HCT116 (cell line): ENCODE measurements at regions not wholly inside any gene's neighbourhood (a gene's known extent, or its start where the extent isn't known, plus 50 kb on each side); places are given as distances from the start of the nearest gene placed in this dataset.

Experiments used
- ATAC-seq: fragments of 200-7000 bp; cut with Tn5 transposase; 2 replicates; pipeline ENCODE4 v1.9.1; 2020; ENCODE audit warnings: mild to moderate bottlenecking, moderate library complexity
- BruUV-seq: library from RNA; stranded (reverse); fragments of 400-500 nt; replicated peaks from 2 replicates; lab custom pipeline; 2021; lab: Mats Ljungman, UMichigan
- CTCF ChIA-PET: fragments of 300-600 bp; sonication (Branson Sonifier 250); formaldehyde crosslinking; loops from one replicate; lab custom pipeline; 2021; ENCODE audit warnings: antibody characterized with exemption; lab: Charles Lee
- POLR2A ChIA-PET: fragments of 300-600, 350-600 bp; sonication (Branson Sonifier 250); formaldehyde crosslinking; loops from one replicate; lab custom pipeline; 2021; ENCODE audit warnings: antibody characterized with exemption; lab: Charles Lee
- RAD21 ChIA-PET, 2 experiments: fragments of 300-600 bp; sonication (Branson Sonifier 250); formaldehyde crosslinking; loops; one replicate each; lab custom pipeline; 2023; ENCODE audit warnings: low total read pairs in 2 of 2; ENCODE audit not compliant: uncharacterized antibody in 2 of 2, unreplicated experiment in 2 of 2, low non-redundant PET in 1 of 2; lab: Charles Lee
- DNase-seq: peaks from one replicate; pipeline ENCODE4 v3.0.0-alpha.2; 2010; ENCODE audit warnings: low read depth, low spot score
- H2AFZ ChIP-seq: fragments of 200-600 bp; shearing (Covaris generic), sonication (generic); 2 replicates; pipeline ENCODE4 v1.6.1; 2017; ENCODE audit warnings: low read depth, mixed run types, mixed read lengths, antibody characterized with exemption, low read length; ENCODE audit not compliant: poor library complexity, severe bottlenecking
- H3K27ac ChIP-seq: 2 replicates; pipeline ENCODE4 v1.5.1; 2012; ENCODE audit warnings: low read depth, low read length
- H3K27me3 ChIP-seq: fragments of 200-600 bp; sonication (generic); 2 replicates; pipeline ENCODE4 v1.6.1; 2016; ENCODE audit warnings: mixed run types, low read length, mixed read lengths; ENCODE audit not compliant: insufficient read depth
- H3K36me3 ChIP-seq, 2 experiments: fragments of 200-500 bp in 1 of 2; fragments of 200-600 bp in 1 of 2; sonication (Bioruptor generic) in 1 of 2; sonication (generic) in 1 of 2; 2 replicates each; pipeline versions ENCODE4 v1.5.1 to v1.6.1; 2014 to 2016; ENCODE audit warnings: low read length in 2 of 2, inconsistent platforms in 1 of 2, mixed read lengths in 1 of 2, mixed run types in 1 of 2; ENCODE audit not compliant: insufficient read depth in 2 of 2, control insufficient read depth in 1 of 2
- H3K4me1 ChIP-seq, 2 experiments: fragments of 200-600 bp in 1 of 2; sonication (generic) in 1 of 2; 2 replicates each; pipeline versions ENCODE4 v1.5.1 to v1.6.1; 2012 to 2017; ENCODE audit warnings: low read length in 2 of 2, inconsistent platforms in 1 of 2, mild to moderate bottlenecking in 1 of 2, mixed read lengths in 1 of 2, mixed run types in 1 of 2, moderate library complexity in 1 of 2; ENCODE audit not compliant: insufficient read depth in 2 of 2, control insufficient read depth in 1 of 2
- H3K4me2 ChIP-seq: fragments of 200-600 bp; sonication (generic); 2 replicates; pipeline ENCODE4 v1.6.1; 2017; ENCODE audit warnings: mixed run types, low read length, mixed read lengths
- H3K4me3 ChIP-seq, 2 experiments: fragments of 200-600 bp in 1 of 2; sonication (generic) in 1 of 2; replicated peaks in 1 of 2; 2 replicates each; pipeline ENCODE4 v1.5.1; 2011 to 2016; ENCODE audit warnings: low read length in 2 of 2, control low read depth in 1 of 2, low read depth in 1 of 2, mild to moderate bottlenecking in 1 of 2, mixed read lengths in 1 of 2, mixed run types in 1 of 2
- H3K79me2 ChIP-seq: fragments of 200-600 bp; sonication (generic); 2 replicates; pipeline ENCODE4 v1.6.1; 2017; ENCODE audit warnings: mild to moderate bottlenecking, mixed run types, low read length, moderate library complexity, mixed read lengths; ENCODE audit not compliant: insufficient read depth
- H3K9ac ChIP-seq: fragments of 200-600 bp; sonication (generic); 2 replicates; pipeline ENCODE4 v1.6.1; 2016; ENCODE audit warnings: low read length, mixed read lengths
- H3K9me2 ChIP-seq: fragments of 200-600 bp; sonication (generic), shearing (Covaris generic); 2 replicates; pipeline ENCODE4 v1.6.1; 2017; ENCODE audit warnings: mixed run types, mild to moderate bottlenecking, moderate library complexity; ENCODE audit not compliant: insufficient read depth
- H3K9me3 ChIP-seq, 2 experiments: fragments of 200-500 bp in 1 of 2; fragments of 200-600 bp in 1 of 2; sonication (Bioruptor generic) in 1 of 2; sonication (generic) in 1 of 2; 2 replicates each; pipeline ENCODE4 v1.6.1; 2014 to 2017; ENCODE audit warnings: low read length in 2 of 2, mixed read lengths in 2 of 2, inconsistent platforms in 1 of 2, low read depth in 1 of 2, mild to moderate bottlenecking in 1 of 2, mixed run types in 1 of 2, moderate library complexity in 1 of 2; ENCODE audit not compliant: control insufficient read depth in 1 of 2, insufficient read depth in 1 of 2
- H4K20me1 ChIP-seq: fragments of 200-600 bp; sonication (generic), shearing (Covaris generic); 2 replicates; pipeline ENCODE4 v1.6.1; 2017; ENCODE audit warnings: mixed run types, mild to moderate bottlenecking, moderate library complexity; ENCODE audit not compliant: insufficient read depth
- CBX3 ChIP-seq: IDR thresholded peaks from 2 replicates; pipeline ENCODE4 v1.6.1; 2012; ENCODE audit warnings: low read depth
- CEBPB ChIP-seq: IDR thresholded peaks from 2 replicates; pipeline ENCODE4 v1.6.1; 2012; ENCODE audit warnings: low read depth
- ELF1 ChIP-seq: IDR thresholded peaks from 2 replicates; pipeline ENCODE4 v1.6.1; 2012; ENCODE audit warnings: low read depth, borderline replicate concordance
- EZH2phosphoT487 ChIP-seq: fragments of 200-600 bp; IDR thresholded peaks from 2 replicates; pipeline ENCODE4 v1.6.1; 2018; ENCODE audit warnings: antibody characterized with exemption, borderline replicate concordance
- FOSL1 ChIP-seq: IDR thresholded peaks from 2 replicates; pipeline ENCODE4 v1.6.1; 2012; ENCODE audit warnings: low read depth
- JUND ChIP-seq: IDR thresholded peaks from 2 replicates; pipeline ENCODE4 v1.6.1; 2012
- SP1 ChIP-seq: IDR thresholded peaks from 2 replicates; pipeline ENCODE4 v1.6.1; 2012; ENCODE audit warnings: low read depth
- SRF ChIP-seq: IDR thresholded peaks from 2 replicates; pipeline ENCODE4 v1.6.1; 2012; ENCODE audit warnings: low read depth
- TCF7L2 ChIP-seq: IDR thresholded peaks from 2 replicates; pipeline ENCODE4 v1.7.0; 2011; ENCODE audit warnings: borderline replicate concordance, inconsistent platforms; ENCODE audit not compliant: insufficient read depth, insufficient read length; ENCODE audit errors: extremely low read depth
- YY1 ChIP-seq: IDR thresholded peaks from 2 replicates; pipeline ENCODE4 v1.6.1; 2011; ENCODE audit warnings: low read length, low read depth, moderate library complexity, mild to moderate bottlenecking; ENCODE audit not compliant: insufficient replicate concordance; ENCODE audit errors: extremely low read depth
- ZFX ChIP-seq: fragments of 450-650 bp; IDR thresholded peaks from 2 replicates; pipeline ENCODE4 v1.6.1; 2017
- ZNF274 ChIP-seq: fragments of 200-500 bp; sonication (Bioruptor generic); IDR thresholded peaks from 2 replicates; pipeline ENCODE4 v1.6.1; 2014; ENCODE audit warnings: mild to moderate bottlenecking, low read depth, low read length, inconsistent platforms
- intact Hi-C: fragments of 100-400 bp; cut with micrococcal nuclease; formaldehyde crosslinking; loops from 2 replicates; pipeline ENCODE4 v1.10.0; 2022
- TF ChIP-seq, protein P1 (sequence below): IDR thresholded peaks from 2 replicates; pipeline ENCODE4 v1.6.1; 2012
- TF ChIP-seq, protein P2 (sequence below): IDR thresholded peaks from 2 replicates; pipeline ENCODE4 v1.6.1; 2012
- TF ChIP-seq, protein P3 (sequence below), 3 experiments: fragments of 200-600 bp in 1 of 3; sonication (generic) in 1 of 3; IDR thresholded peaks in 2 of 3; conservative IDR thresholded peaks in 1 of 3; 2 replicates each; pipeline ENCODE4 v1.5.1; 2012 to 2017; ENCODE audit warnings: low read depth in 2 of 3, low read length in 2 of 3, antibody characterized with exemption in 1 of 3, borderline replicate concordance in 1 of 3, control low read depth in 1 of 3, mild to moderate bottlenecking in 1 of 3, mixed read lengths in 1 of 3, mixed run types in 1 of 3, moderate library complexity in 1 of 3; ENCODE audit not compliant: insufficient read depth in 1 of 3
- TF ChIP-seq, protein P4 (sequence below): IDR thresholded peaks from 2 replicates; pipeline ENCODE4 v1.6.1; 2011; ENCODE audit warnings: mild to moderate bottlenecking, low read length, moderate library complexity; ENCODE audit not compliant: insufficient replicate concordance; ENCODE audit errors: extremely low read depth

DNA sequence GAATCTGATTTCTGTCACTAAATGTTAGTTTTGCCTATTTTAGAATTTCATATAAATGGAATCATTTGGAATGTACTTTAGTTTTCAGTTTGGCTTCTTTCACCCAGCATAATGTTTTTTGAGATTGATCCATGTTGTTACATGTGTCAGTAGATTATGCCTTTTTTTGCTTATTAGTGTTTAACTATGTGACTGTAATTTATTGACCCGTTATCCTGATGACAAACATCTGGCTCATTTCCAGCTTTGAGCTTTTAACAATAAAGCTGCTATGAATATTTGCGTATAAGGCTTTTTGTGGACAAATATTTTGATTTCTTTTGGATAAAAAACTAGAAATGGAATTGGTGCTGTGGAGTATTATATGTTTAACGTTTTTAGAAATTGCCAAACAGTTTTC is 254.5 kb upstream of the CFAP20DC start (continued):
- TF ChIP-seq YY1, result no peak
- TF ChIP-seq, all 23 proteins: peak for 0

DNA sequence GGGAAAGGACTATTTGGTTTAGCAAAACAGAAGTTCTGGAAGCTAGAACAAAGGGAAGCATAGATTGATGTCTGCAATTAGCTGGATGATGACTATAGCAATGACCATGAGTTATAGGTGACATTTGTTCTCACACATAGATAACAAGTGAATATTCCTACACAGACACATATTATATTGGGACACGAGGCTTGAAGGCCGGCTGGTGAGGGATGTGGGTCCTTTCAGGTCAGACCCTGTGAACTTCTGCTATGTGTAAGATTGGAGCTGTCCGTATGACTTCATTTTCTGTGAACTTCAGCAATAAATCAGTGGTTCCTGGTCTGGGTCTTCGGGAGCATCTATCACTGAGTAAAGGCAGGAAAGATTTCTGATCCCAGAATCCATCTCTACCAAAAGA is 253.6 kb upstream of the CFAP20DC start:
- CTCF ChIA-PET, result interaction anchor here (1.1 kb wide), 1 partner anchor 10 kb away, joined by 3 read pairs; no protein-coding TSS in a partner anchor

More for the DNA sequence above, 253.6 kb upstream of the CFAP20DC start:
- H3K9me2 ChIP-seq, result no peaks in the 10 kb centered on the region
- DNase-seq (no peak), ATAC-seq (no peak)
- intact Hi-C loops, result no loop called here
- H3K36me3 ChIP-seq, result no peaks in the 10 kb centered on the region
- ChIA-PET POLR2A (no interaction called here), RAD21 (no interaction called here)
- H3K79me2 ChIP-seq, result no peaks in the 10 kb centered on the region
- TF ChIP-seq, protein P1, sequence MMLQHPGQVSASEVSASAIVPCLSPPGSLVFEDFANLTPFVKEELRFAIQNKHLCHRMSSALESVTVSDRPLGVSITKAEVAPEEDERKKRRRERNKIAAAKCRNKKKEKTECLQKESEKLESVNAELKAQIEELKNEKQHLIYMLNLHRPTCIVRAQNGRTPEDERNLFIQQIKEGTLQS, result no peak
- TF ChIP-seq, protein P2, sequence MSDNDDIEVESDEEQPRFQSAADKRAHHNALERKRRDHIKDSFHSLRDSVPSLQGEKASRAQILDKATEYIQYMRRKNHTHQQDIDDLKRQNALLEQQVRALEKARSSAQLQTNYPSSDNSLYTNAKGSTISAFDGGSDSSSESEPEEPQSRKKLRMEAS, result no peak
- no peak for TF ChIP-seq ZNF274
- no peak for TF ChIP-seq SP1
- TF ChIP-seq ELF1, result no peak
- TF ChIP-seq ZFX, result no peak
- no peak for TF ChIP-seq YY1
- TF ChIP-seq TCF7L2, result no peak
- TF ChIP-seq CEBPB, result no peak
- no peak for TF ChIP-seq EZH2phosphoT487
- no peak for TF ChIP-seq SRF
- no peak for TF ChIP-seq FOSL1
- no peak for TF ChIP-seq JUND
- TF ChIP-seq, protein P3, sequence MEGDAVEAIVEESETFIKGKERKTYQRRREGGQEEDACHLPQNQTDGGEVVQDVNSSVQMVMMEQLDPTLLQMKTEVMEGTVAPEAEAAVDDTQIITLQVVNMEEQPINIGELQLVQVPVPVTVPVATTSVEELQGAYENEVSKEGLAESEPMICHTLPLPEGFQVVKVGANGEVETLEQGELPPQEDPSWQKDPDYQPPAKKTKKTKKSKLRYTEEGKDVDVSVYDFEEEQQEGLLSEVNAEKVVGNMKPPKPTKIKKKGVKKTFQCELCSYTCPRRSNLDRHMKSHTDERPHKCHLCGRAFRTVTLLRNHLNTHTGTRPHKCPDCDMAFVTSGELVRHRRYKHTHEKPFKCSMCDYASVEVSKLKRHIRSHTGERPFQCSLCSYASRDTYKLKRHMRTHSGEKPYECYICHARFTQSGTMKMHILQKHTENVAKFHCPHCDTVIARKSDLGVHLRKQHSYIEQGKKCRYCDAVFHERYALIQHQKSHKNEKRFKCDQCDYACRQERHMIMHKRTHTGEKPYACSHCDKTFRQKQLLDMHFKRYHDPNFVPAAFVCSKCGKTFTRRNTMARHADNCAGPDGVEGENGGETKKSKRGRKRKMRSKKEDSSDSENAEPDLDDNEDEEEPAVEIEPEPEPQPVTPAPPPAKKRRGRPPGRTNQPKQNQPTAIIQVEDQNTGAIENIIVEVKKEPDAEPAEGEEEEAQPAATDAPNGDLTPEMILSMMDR (IDR thresholded peaks at IDR 0.05 in 2 of 3, conservative IDR thresholded peaks at IDR 0.05 in 1 of 3; ENCODE audit: borderline replicate concordance in 1 of 3, insufficient read depth in 1 of 3, low read depth in 2 of 3, low read length in 2 of 3), result no peak
- no peak for TF ChIP-seq CBX3
- TF ChIP-seq, protein P4, sequence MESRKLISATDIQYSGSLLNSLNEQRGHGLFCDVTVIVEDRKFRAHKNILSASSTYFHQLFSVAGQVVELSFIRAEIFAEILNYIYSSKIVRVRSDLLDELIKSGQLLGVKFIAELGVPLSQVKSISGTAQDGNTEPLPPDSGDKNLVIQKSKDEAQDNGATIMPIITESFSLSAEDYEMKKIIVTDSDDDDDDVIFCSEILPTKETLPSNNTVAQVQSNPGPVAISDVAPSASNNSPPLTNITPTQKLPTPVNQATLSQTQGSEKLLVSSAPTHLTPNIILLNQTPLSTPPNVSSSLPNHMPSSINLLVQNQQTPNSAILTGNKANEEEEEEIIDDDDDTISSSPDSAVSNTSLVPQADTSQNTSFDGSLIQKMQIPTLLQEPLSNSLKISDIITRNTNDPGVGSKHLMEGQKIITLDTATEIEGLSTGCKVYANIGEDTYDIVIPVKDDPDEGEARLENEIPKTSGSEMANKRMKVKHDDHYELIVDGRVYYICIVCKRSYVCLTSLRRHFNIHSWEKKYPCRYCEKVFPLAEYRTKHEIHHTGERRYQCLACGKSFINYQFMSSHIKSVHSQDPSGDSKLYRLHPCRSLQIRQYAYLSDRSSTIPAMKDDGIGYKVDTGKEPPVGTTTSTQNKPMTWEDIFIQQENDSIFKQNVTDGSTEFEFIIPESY, result no peak
- no peaks in the 10 kb centered on the region for H3K9me3 ChIP-seq
- no peak overlapping the region for H2AFZ ChIP-seq
- no peaks in the 10 kb centered on the region for H3K4me1 ChIP-seq
- no peak overlapping the region for H3K9ac ChIP-seq
- no TSS peak for BruUV-seq
- H3K27ac ChIP-seq, result no peak overlapping the region
- peaks cover 3% of the 10 kb centered on the region for H3K27me3 ChIP-seq
- H3K4me3 ChIP-seq, result no peak overlapping the region
- no peak overlapping the region for H3K4me2 ChIP-seq
- no peaks in the 10 kb centered on the region for H4K20me1 ChIP-seq
